ENCODE measurements at regions not wholly inside any gene's neighbourhood (a gene's known extent, or its start where the extent isn't known, plus 50 kb on each side); places are given as distances from the start of the nearest gene placed in this dataset.

DNA sequence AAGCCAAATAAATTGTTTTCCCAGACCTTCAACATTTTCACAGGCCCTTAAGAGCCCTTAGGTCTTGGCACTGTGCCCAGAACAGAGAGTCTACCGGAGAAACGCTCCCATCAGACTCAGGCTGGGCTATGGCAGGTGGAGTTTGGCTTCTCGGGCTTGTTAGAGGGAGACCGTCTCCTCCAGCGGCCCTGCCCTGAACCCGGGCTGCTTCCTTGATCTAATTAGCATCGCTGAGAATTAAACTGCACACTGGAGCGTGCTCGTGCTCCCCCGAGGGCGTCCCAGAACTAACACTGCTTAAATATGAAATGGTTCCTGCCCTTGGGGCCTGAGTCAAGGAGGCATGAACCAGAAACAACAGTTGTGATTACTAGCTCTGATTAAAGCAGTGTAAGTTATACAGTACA lies 634.4 kb downstream of the MATN1 start:
- no peak for TF ChIP-seq POLR2A (IDR thresholded peaks at IDR 0.05)
- TF ChIP-seq, protein P1, sequence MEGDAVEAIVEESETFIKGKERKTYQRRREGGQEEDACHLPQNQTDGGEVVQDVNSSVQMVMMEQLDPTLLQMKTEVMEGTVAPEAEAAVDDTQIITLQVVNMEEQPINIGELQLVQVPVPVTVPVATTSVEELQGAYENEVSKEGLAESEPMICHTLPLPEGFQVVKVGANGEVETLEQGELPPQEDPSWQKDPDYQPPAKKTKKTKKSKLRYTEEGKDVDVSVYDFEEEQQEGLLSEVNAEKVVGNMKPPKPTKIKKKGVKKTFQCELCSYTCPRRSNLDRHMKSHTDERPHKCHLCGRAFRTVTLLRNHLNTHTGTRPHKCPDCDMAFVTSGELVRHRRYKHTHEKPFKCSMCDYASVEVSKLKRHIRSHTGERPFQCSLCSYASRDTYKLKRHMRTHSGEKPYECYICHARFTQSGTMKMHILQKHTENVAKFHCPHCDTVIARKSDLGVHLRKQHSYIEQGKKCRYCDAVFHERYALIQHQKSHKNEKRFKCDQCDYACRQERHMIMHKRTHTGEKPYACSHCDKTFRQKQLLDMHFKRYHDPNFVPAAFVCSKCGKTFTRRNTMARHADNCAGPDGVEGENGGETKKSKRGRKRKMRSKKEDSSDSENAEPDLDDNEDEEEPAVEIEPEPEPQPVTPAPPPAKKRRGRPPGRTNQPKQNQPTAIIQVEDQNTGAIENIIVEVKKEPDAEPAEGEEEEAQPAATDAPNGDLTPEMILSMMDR (IDR thresholded peaks at IDR 0.05) = no peak

Data from thyroid gland (tissue), 4 donors.